CD14-positive monocyte (primary cell): ENCODE measurements at regions not wholly inside any gene's neighbourhood (a gene's known extent, or its start where the extent isn't known, plus 50 kb on each side); places are given as distances from the start of the nearest gene placed in this dataset.

Experiments
- DNase-seq, 3 donors: peaks; one replicate each; pipeline ENCODE4 v3.0.0-alpha.2; 2011 to 2022
- H2AFZ ChIP-seq: 2 replicates; pipeline ENCODE4 v1.6.0; 2012; ENCODE audit warnings: mild to moderate bottlenecking, low read depth, low read length, inconsistent platforms; ENCODE audit not compliant: insufficient read depth, poor library complexity, severe bottlenecking
- H3K27ac ChIP-seq, 2 donors: 1 replicate in 1 of 2; 2 replicates in 1 of 2; pipeline ENCODE4 v1.5.1; 2012 to 2013; ENCODE audit warnings: low read length in 2 of 2, control low read depth in 1 of 2, inconsistent platforms in 1 of 2, low read depth in 1 of 2, mild to moderate bottlenecking in 1 of 2
- H3K27me3 ChIP-seq, 2 donors: one replicate each; pipeline versions ENCODE4 v1.6.0 to v1.6.1; 2011 to 2013; ENCODE audit warnings: low read length in 2 of 2; ENCODE audit not compliant: control insufficient read depth in 2 of 2, insufficient read depth in 2 of 2
- H3K36me3 ChIP-seq, 2 donors: replicated peaks in 1 of 2; 1 replicate in 1 of 2; 2 replicates in 1 of 2; pipeline versions ENCODE4 v1.5.1 to v1.6.1; 2012 to 2013; ENCODE audit warnings: low read length in 2 of 2, control low read depth in 1 of 2, inconsistent platforms in 1 of 2, mild to moderate bottlenecking in 1 of 2; ENCODE audit not compliant: insufficient read depth in 2 of 2, control insufficient read depth in 1 of 2
- H3K4me1 ChIP-seq, 2 donors: 1 replicate in 1 of 2; 2 replicates in 1 of 2; pipeline versions ENCODE4 v1.5.1 to v1.6.1; 2012 to 2013; ENCODE audit warnings: low read length in 2 of 2, control low read depth in 1 of 2, inconsistent platforms in 1 of 2, mild to moderate bottlenecking in 1 of 2, moderate library complexity in 1 of 2; ENCODE audit not compliant: insufficient read depth in 2 of 2, control insufficient read depth in 1 of 2
- H3K4me2 ChIP-seq: replicated peaks from 2 replicates; pipeline ENCODE3; 2012; ENCODE audit warnings: low read length, moderate library complexity, mild to moderate bottlenecking; ENCODE audit not compliant: poor library complexity, severe bottlenecking; ENCODE audit errors: extremely low read depth
- H3K4me3 ChIP-seq, 3 experiments: fragments of 200-600 bp in 1 of 3; sonication (generic) in 1 of 3; replicated peaks in 1 of 3; 1 replicate in 2 of 3; 2 replicates in 1 of 3; pipeline ENCODE4 v1.5.1; 2011 to 2013; ENCODE audit warnings: low read length in 3 of 3, mild to moderate bottlenecking in 3 of 3, control low read depth in 2 of 3, low read depth in 2 of 3, inconsistent platforms in 1 of 3, moderate library complexity in 1 of 3
- H3K79me2 ChIP-seq: 2 replicates; pipeline ENCODE4 v1.6.0; 2012; ENCODE audit warnings: mild to moderate bottlenecking, control low read depth, inconsistent platforms, low read length, moderate library complexity; ENCODE audit not compliant: insufficient read depth
- H3K9ac ChIP-seq: 2 replicates; pipeline ENCODE4 v1.6.0; 2017; ENCODE audit warnings: low read length, mild to moderate bottlenecking; ENCODE audit not compliant: insufficient read depth, poor library complexity, severe bottlenecking
- H3K9me3 ChIP-seq, 2 donors: replicated peaks in 1 of 2; 1 replicate in 1 of 2; 2 replicates in 1 of 2; pipeline versions ENCODE4 v1.5.1 to v1.6.1; 2012 to 2013; ENCODE audit warnings: low read length in 2 of 2, control low read depth in 1 of 2; ENCODE audit not compliant: control insufficient read depth in 1 of 2, insufficient read depth in 1 of 2
- H4K20me1 ChIP-seq: 2 replicates; pipeline ENCODE4 v1.6.0; 2012; ENCODE audit warnings: mild to moderate bottlenecking, low read length, control low read depth, moderate library complexity; ENCODE audit not compliant: insufficient read depth
- H3K27ac Mint-ChIP-seq, 7 donors: one replicate each; pipeline ENCODE4 v1.8.0; 2020; ENCODE audit warnings: mild to moderate bottlenecking in 7 of 7, mixed read lengths in 7 of 7, moderate library complexity in 6 of 7, inconsistent platforms in 2 of 7
- H3K27me3 Mint-ChIP-seq, 3 donors: one replicate each; pipeline ENCODE4 v1.8.0; 2021 to 2022; ENCODE audit warnings: low read depth in 3 of 3, mild to moderate bottlenecking in 3 of 3, mixed read lengths in 3 of 3, moderate library complexity in 3 of 3, inconsistent platforms in 1 of 3
- H3K36me3 Mint-ChIP-seq, 2 donors: one replicate each; pipeline ENCODE4 v1.8.0; 2020; ENCODE audit warnings: mixed read lengths in 2 of 2, inconsistent platforms in 1 of 2, mild to moderate bottlenecking in 1 of 2
- H3K4me1 Mint-ChIP-seq: one replicate; pipeline ENCODE4 v1.8.0; 2020; ENCODE audit warnings: mild to moderate bottlenecking, mixed read lengths
- H3K4me3 Mint-ChIP-seq, 2 donors: one replicate each; pipeline ENCODE4 v1.8.0; 2020; ENCODE audit warnings: mild to moderate bottlenecking in 2 of 2, mixed read lengths in 2 of 2, moderate library complexity in 1 of 2
- H3K9me3 Mint-ChIP-seq, 7 donors: one replicate each; pipeline ENCODE4 v1.8.0; 2020 to 2022; ENCODE audit warnings: mixed read lengths in 7 of 7, mild to moderate bottlenecking in 6 of 7, moderate library complexity in 6 of 7, inconsistent platforms in 2 of 7
- CTCF ChIP-seq: fragments of 200-600 bp; IDR thresholded peaks from one replicate; pipeline ENCODE4 v1.8.0; 2022; ENCODE audit warnings: antibody characterized with exemption, mild to moderate bottlenecking
- WGBS: methylation state at CpG from one replicate; pipeline ENCODE4 v1.1.5; 2013; ENCODE audit warnings: missing lambda C conversion rate; ENCODE audit not compliant: insufficient coverage; 5-methylcytosine and 5-hydroxymethylcytosine counted together
- intact Hi-C, 2 donors: fragments of 100-400 bp; cut with micrococcal nuclease; formaldehyde crosslinking; loops; one replicate each; pipeline versions ENCODE4 v1.15.0 to v1.15.1; 2023

GRCh38 chr4:135548711-135549110, 1347.1 kb upstream of the PABPC4L start:
- intact Hi-C loops = no loop called here
- no CpG with 5 or more reads among the region's 2 CpGs for WGBS

GRCh38 chr4:135545616-135546317, 1344.2 kb upstream of the PABPC4L start:
- no peaks in the 10 kb centered on the region for H3K27me3 Mint-ChIP-seq
- Histone ChIP-seq H3K9me3 (no peaks in the 10 kb centered on the region), H3K79me2 (no peaks in the 10 kb centered on the region), H3K27me3 (no peaks in the 10 kb centered on the region), H3K27ac (no peak overlapping the region), H4K20me1 (no peaks in the 10 kb centered on the region), H3K9ac (no peak overlapping the region), H3K4me3 (no peak overlapping the region), H3K4me1 (no peaks in the 10 kb centered on the region), H2AFZ (no peak overlapping the region), H3K36me3 (no peaks in the 10 kb centered on the region), H3K4me2 (no peak overlapping the region)
- DNase-seq = no peak
- intact Hi-C loops = no loop called here
- H3K27ac Mint-ChIP-seq = no peak overlapping the region
- H3K36me3 Mint-ChIP-seq = no peaks in the 10 kb centered on the region
- no peak overlapping the region for H3K4me3 Mint-ChIP-seq
- no CpG with 5 or more reads among the region's 1 CpG for WGBS
- H3K4me1 Mint-ChIP-seq = no peaks in the 10 kb centered on the region
- TF ChIP-seq CTCF = no peak
- H3K9me3 Mint-ChIP-seq = peaks cover 0 to 2% (median 0%) of the 10 kb centered on the region in 7 donors

More at GRCh38 chr4:135548711-135549110, 1347.1 kb upstream of the PABPC4L start:
- Histone ChIP-seq H3K4me1 (no peaks in the 10 kb centered on the region), H3K4me2 (no peak overlapping the region), H3K27ac (no peak overlapping the region), H3K36me3 (no peaks in the 10 kb centered on the region), H3K27me3 (no peaks in the 10 kb centered on the region), H3K9me3 (no peaks in the 10 kb centered on the region), H3K79me2 (no peaks in the 10 kb centered on the region), H4K20me1 (no peaks in the 10 kb centered on the region), H3K4me3 (no peak overlapping the region), H2AFZ (no peak overlapping the region), H3K9ac (no peak overlapping the region)
- DNase-seq = no peak
- Mint-ChIP-seq H3K27ac (no peak overlapping the region), H3K27me3 (no peaks in the 10 kb centered on the region), H3K4me3 (no peak overlapping the region), H3K36me3 (no peaks in the 10 kb centered on the region), H3K4me1 (no peaks in the 10 kb centered on the region), H3K9me3 (peaks cover 0 to 5% (median 0%) of the 10 kb centered on the region in 7 donors)
- TF ChIP-seq CTCF = no peak
